ENCODE measurements at regions not wholly inside any gene's neighbourhood (a gene's known extent, or its start where the extent isn't known, plus 50 kb on each side); places are given as distances from the start of the nearest gene placed in this dataset.

GRCh38 chr14:54330876-54331275, 65.9 kb upstream of the CDKN3 start:
- no peak for DNase-seq (ENCODE audit: insufficient read length)
- FAIRE-seq, result no peak
- TF ChIP-seq TAF1 (IDR thresholded peaks at IDR 0.05; ENCODE audit: borderline replicate concordance, low read depth, low read length), result no peak
- TF ChIP-seq POLR2AphosphoS5 (IDR thresholded peaks at IDR 0.05; ENCODE audit: low read depth, low read length), result no peak
- TF ChIP-seq POLR2A (IDR thresholded peaks at IDR 0.05; ENCODE audit: low read depth, low read length), result no peak

GRCh38 chr14:54331516-54331915, 65.3 kb upstream of the CDKN3 start:
- no peak for FAIRE-seq

GRCh38 chr14:54332490-54332889, 64.3 kb upstream of the CDKN3 start:
- no peak for FAIRE-seq
- TF ChIP-seq POLR2A (IDR thresholded peaks at IDR 0.05; ENCODE audit: low read depth, low read length), result no peak
- no peak for TF ChIP-seq TAF1 (IDR thresholded peaks at IDR 0.05; ENCODE audit: borderline replicate concordance, low read depth, low read length)
- no peak for TF ChIP-seq POLR2AphosphoS5 (IDR thresholded peaks at IDR 0.05; ENCODE audit: low read depth, low read length)
- no peak for DNase-seq (ENCODE audit: insufficient read length)

More at GRCh38 chr14:54331516-54331915, 65.3 kb upstream of the CDKN3 start:
- TF ChIP-seq POLR2AphosphoS5 (IDR thresholded peaks at IDR 0.05; ENCODE audit: low read depth, low read length), result no peak
- no peak for TF ChIP-seq TAF1 (IDR thresholded peaks at IDR 0.05; ENCODE audit: borderline replicate concordance, low read depth, low read length)
- TF ChIP-seq POLR2A (IDR thresholded peaks at IDR 0.05; ENCODE audit: low read depth, low read length), result no peak
- DNase-seq (ENCODE audit: insufficient read length), result no peak

- DNase-seq (ENCODE audit: insufficient read length) (no peak), FAIRE-seq (no peak)
- TF ChIP-seq POLR2AphosphoS5 (IDR thresholded peaks at IDR 0.05; ENCODE audit: low read depth, low read length) (no peak), TAF1 (IDR thresholded peaks at IDR 0.05; ENCODE audit: borderline replicate concordance, low read depth, low read length) (no peak), POLR2A (IDR thresholded peaks at IDR 0.05; ENCODE audit: low read depth, low read length) (no peak)
Observed at GRCh38 chr14:54333511-54333910, 63.3 kb upstream of the CDKN3 start.

GRCh38 chr14:54335569-54336155, 61.1 kb upstream of the CDKN3 start:
- FAIRE-seq (no peak), DNase-seq (ENCODE audit: insufficient read length) (no peak)
- no peak for TF ChIP-seq POLR2A (IDR thresholded peaks at IDR 0.05; ENCODE audit: low read depth, low read length)
- no peak for TF ChIP-seq POLR2AphosphoS5 (IDR thresholded peaks at IDR 0.05; ENCODE audit: low read depth, low read length)
- no peak for TF ChIP-seq TAF1 (IDR thresholded peaks at IDR 0.05; ENCODE audit: borderline replicate concordance, low read depth, low read length)

GRCh38 chr14:54337314-54337713, 59.5 kb upstream of the CDKN3 start:
- DNase-seq (ENCODE audit: insufficient read length) (no peak), FAIRE-seq (no peak)
- TF ChIP-seq TAF1 (IDR thresholded peaks at IDR 0.05; ENCODE audit: borderline replicate concordance, low read depth, low read length) (no peak), POLR2A (IDR thresholded peaks at IDR 0.05; ENCODE audit: low read depth, low read length) (no peak), POLR2AphosphoS5 (IDR thresholded peaks at IDR 0.05; ENCODE audit: low read depth, low read length) (no peak)

GRCh38 chr14:54338696-54339317, 58.0 kb upstream of the CDKN3 start:
- no peak for DNase-seq (ENCODE audit: insufficient read length)
- FAIRE-seq, result no peak
- TF ChIP-seq POLR2A (IDR thresholded peaks at IDR 0.05; ENCODE audit: low read depth, low read length), result no peak
- TF ChIP-seq POLR2AphosphoS5 (IDR thresholded peaks at IDR 0.05; ENCODE audit: low read depth, low read length), result no peak
- no peak for TF ChIP-seq TAF1 (IDR thresholded peaks at IDR 0.05; ENCODE audit: borderline replicate concordance, low read depth, low read length)

GRCh38 chr14:54339771-54340170, 57.0 kb upstream of the CDKN3 start:
- no peak for DNase-seq (ENCODE audit: insufficient read length)
- TF ChIP-seq POLR2A (IDR thresholded peaks at IDR 0.05; ENCODE audit: low read depth, low read length), result no peak
- TF ChIP-seq POLR2AphosphoS5 (IDR thresholded peaks at IDR 0.05; ENCODE audit: low read depth, low read length), result no peak
- TF ChIP-seq TAF1 (IDR thresholded peaks at IDR 0.05; ENCODE audit: borderline replicate concordance, low read depth, low read length), result no peak
- FAIRE-seq, result no peak

- no peak for TF ChIP-seq POLR2AphosphoS5 (IDR thresholded peaks at IDR 0.05; ENCODE audit: low read depth, low read length)
- TF ChIP-seq POLR2A (IDR thresholded peaks at IDR 0.05; ENCODE audit: low read depth, low read length), result no peak
- TF ChIP-seq TAF1 (IDR thresholded peaks at IDR 0.05; ENCODE audit: borderline replicate concordance, low read depth, low read length), result no peak
- DNase-seq (ENCODE audit: insufficient read length) (no peak), FAIRE-seq (no peak)
Observed at GRCh38 chr14:54342806-54343205, 54.0 kb upstream of the CDKN3 start.

GRCh38 chr14:54343272-54344121, 53.3 kb upstream of the CDKN3 start:
- no peak for TF ChIP-seq POLR2AphosphoS5 (IDR thresholded peaks at IDR 0.05; ENCODE audit: low read depth, low read length)
- TF ChIP-seq TAF1 (IDR thresholded peaks at IDR 0.05; ENCODE audit: borderline replicate concordance, low read depth, low read length), result no peak
- TF ChIP-seq POLR2A (IDR thresholded peaks at IDR 0.05; ENCODE audit: low read depth, low read length), result no peak
- DNase-seq (ENCODE audit: insufficient read length), result no peak
- no peak for FAIRE-seq

- no peak for DNase-seq (ENCODE audit: insufficient read length)
- TF ChIP-seq POLR2AphosphoS5 (IDR thresholded peaks at IDR 0.05; ENCODE audit: low read depth, low read length) (no peak), POLR2A (IDR thresholded peaks at IDR 0.05; ENCODE audit: low read depth, low read length) (no peak), TAF1 (IDR thresholded peaks at IDR 0.05; ENCODE audit: borderline replicate concordance, low read depth, low read length) (no peak)
- FAIRE-seq, result no peak
Observed at GRCh38 chr14:54344445-54344844, 52.4 kb upstream of the CDKN3 start.

Data from GM12892 (cell line).